IMR-90 (cell line): ENCODE measurements at regions not wholly inside any gene's neighbourhood (a gene's known extent, or its start where the extent isn't known, plus 50 kb on each side); places are given as distances from the start of the nearest gene placed in this dataset.

Experiments
- ATAC-seq: fragments of 200-7000 bp; cut with Tn5 transposase; 2 replicates; pipeline ENCODE4 v1.9.1; 2020; ENCODE audit warnings: low read depth, mild to moderate bottlenecking, moderate library complexity
- BruUV-seq: library from RNA; stranded (reverse); fragments of 400-500 nt; replicated peaks from 2 replicates; lab custom pipeline; 2021; lab: Mats Ljungman, UMichigan
- CTCF ChIA-PET: fragments of 300-600 bp; formaldehyde crosslinking; extraction: SDS; loops from one replicate; lab custom pipeline; 2021; ENCODE audit warnings: antibody characterized with exemption; lab: Yijun Ruan, JAX
- POLR2A ChIA-PET: fragments of 300-600 bp; sonication (Branson Sonifier 250); formaldehyde crosslinking; loops from one replicate; lab custom pipeline; 2022; ENCODE audit warnings: antibody characterized with exemption; ENCODE audit not compliant: unreplicated experiment; lab: Charles Lee
- DNase-seq: peaks from one replicate; pipeline ENCODE4 v3.0.0; 2013
- H2AFZ ChIP-seq: replicated peaks from 2 replicates; pipeline ENCODE3; 2013; ENCODE audit warnings: low read length, mild to moderate bottlenecking; ENCODE audit not compliant: poor library complexity
- H2AK5ac ChIP-seq: 2 replicates; pipeline ENCODE4 v1.6.1; 2013; ENCODE audit warnings: low read depth, low read length, inconsistent platforms
- H2AK9ac ChIP-seq: replicated peaks from 2 replicates; pipeline ENCODE3; 2013; ENCODE audit warnings: mild to moderate bottlenecking, low read depth, low read length, moderate library complexity; ENCODE audit not compliant: poor library complexity
- H2BK120ac ChIP-seq: 2 replicates; pipeline ENCODE4 v1.6.1; 2013; ENCODE audit warnings: low read depth, low read length, inconsistent platforms
- H2BK15ac ChIP-seq: 3 replicates; pipeline ENCODE4 v1.6.1; 2013; ENCODE audit warnings: low read depth, low read length, inconsistent platforms
- H2BK20ac ChIP-seq: 2 replicates; pipeline ENCODE4 v1.6.1; 2013; ENCODE audit warnings: low read depth, mild to moderate bottlenecking, inconsistent platforms, low read length, moderate library complexity
- H2BK5ac ChIP-seq: 2 replicates; pipeline ENCODE4 v1.6.1; 2013; ENCODE audit warnings: mild to moderate bottlenecking, low read depth, low read length, inconsistent platforms; ENCODE audit not compliant: poor library complexity, severe bottlenecking
- H3K14ac ChIP-seq: replicated peaks from 2 replicates; pipeline ENCODE4 v1.6.1; 2013; ENCODE audit warnings: low read depth, low read length, inconsistent platforms
- H3K18ac ChIP-seq: 2 replicates; pipeline ENCODE4 v1.6.1; 2013; ENCODE audit warnings: low read depth, low read length, control low read depth
- H3K23ac ChIP-seq: 2 replicates; pipeline ENCODE4 v1.6.1; 2013; ENCODE audit warnings: low read depth, low read length, inconsistent platforms
- H3K27ac ChIP-seq: 2 replicates; pipeline ENCODE4 v1.5.1; 2013; ENCODE audit warnings: mild to moderate bottlenecking, control low read depth, low read length; ENCODE audit not compliant: insufficient read depth
- H3K27me3 ChIP-seq: 2 replicates; pipeline ENCODE4 v1.6.1; 2013; ENCODE audit warnings: low read length; ENCODE audit not compliant: control insufficient read depth, insufficient read depth
- H3K36me3 ChIP-seq: 2 replicates; pipeline ENCODE4 v1.6.1; 2013; ENCODE audit warnings: low read length, mixed read lengths; ENCODE audit not compliant: control insufficient read depth, insufficient read depth
- H3K4ac ChIP-seq: 2 replicates; pipeline ENCODE4 v1.6.1; 2013; ENCODE audit warnings: low read depth, low read length, inconsistent platforms
- H3K4me1 ChIP-seq: 2 replicates; pipeline ENCODE4 v1.6.1; 2013; ENCODE audit warnings: low read length, mixed read lengths; ENCODE audit not compliant: control insufficient read depth, insufficient read depth
- H3K4me2 ChIP-seq: 2 replicates; pipeline ENCODE4 v1.6.1; 2013; ENCODE audit warnings: low read depth, mild to moderate bottlenecking, control low read depth, low read length, moderate library complexity
- H3K4me3 ChIP-seq: 2 replicates; pipeline ENCODE4 v1.5.1; 2013; ENCODE audit warnings: low read depth, mild to moderate bottlenecking, control low read depth, low read length, moderate library complexity; ENCODE audit not compliant: insufficient read depth
- H3K56ac ChIP-seq: 2 replicates; pipeline ENCODE4 v1.6.1; 2013; ENCODE audit warnings: low read length, inconsistent platforms; ENCODE audit not compliant: insufficient read depth; ENCODE audit errors: extremely low read depth
- H3K79me1 ChIP-seq, 2 experiments: 2 replicates each; pipeline ENCODE4 v1.6.1; 2013; ENCODE audit warnings: low read length in 2 of 2, inconsistent platforms in 1 of 2, low read depth in 1 of 2
- H3K9ac ChIP-seq: 2 replicates; pipeline ENCODE4 v1.6.1; 2013; ENCODE audit warnings: low read depth, low read length, control low read depth
- H3K9me1 ChIP-seq: 2 replicates; pipeline ENCODE4 v1.6.1; 2013; ENCODE audit warnings: low read length, inconsistent platforms; ENCODE audit not compliant: insufficient read depth
- H3K9me3 ChIP-seq: 2 replicates; pipeline ENCODE4 v1.6.1; 2013; ENCODE audit warnings: low read length; ENCODE audit not compliant: control insufficient read depth, insufficient read depth
- H4K20me1 ChIP-seq: 2 replicates; pipeline ENCODE4 v1.6.1; 2013; ENCODE audit warnings: low read length, inconsistent platforms; ENCODE audit not compliant: insufficient read depth
- H4K5ac ChIP-seq: 2 replicates; pipeline ENCODE4 v1.6.1; 2013; ENCODE audit warnings: mild to moderate bottlenecking, low read depth, low read length, control low read depth
- H4K8ac ChIP-seq, 2 experiments: 2 replicates each; pipeline ENCODE4 v1.6.1; 2013; ENCODE audit warnings: low read depth in 2 of 2, low read length in 2 of 2, control low read depth in 1 of 2, inconsistent platforms in 1 of 2
- H4K91ac ChIP-seq: 2 replicates; pipeline ENCODE4 v1.6.1; 2013; ENCODE audit warnings: low read depth, low read length, inconsistent platforms; ENCODE audit not compliant: insufficient read depth
- CEBPB ChIP-seq: IDR thresholded peaks from 2 replicates; pipeline ENCODE4 v1.6.1; 2012; ENCODE audit warnings: low read depth, low read length, improper control_type of control experiment
- MAFK ChIP-seq: IDR thresholded peaks from 2 replicates; pipeline ENCODE4 v1.6.1; 2012; ENCODE audit warnings: low read depth, low read length, improper control_type of control experiment
- MAZ ChIP-seq: IDR thresholded peaks from 2 replicates; pipeline ENCODE4 v1.6.1; 2012; ENCODE audit warnings: low read depth, mild to moderate bottlenecking, low read length, improper control_type of control experiment, moderate library complexity, borderline replicate concordance
- RCOR1 ChIP-seq: IDR thresholded peaks from 2 replicates; pipeline ENCODE4 v1.6.1; 2012; ENCODE audit warnings: mild to moderate bottlenecking, low read length, improper control_type of control experiment; ENCODE audit not compliant: insufficient replicate concordance
- RFX5 ChIP-seq: IDR thresholded peaks from 2 replicates; pipeline ENCODE4 v1.8.0; 2012; ENCODE audit warnings: low read depth, mild to moderate bottlenecking, low read length, moderate library complexity
- USF2 ChIP-seq: fragments of 150-350 bp; IDR thresholded peaks from 2 replicates; pipeline ENCODE4 v1.6.1; 2017; ENCODE audit warnings: mild to moderate bottlenecking, antibody characterized with exemption, low read length, low read depth
- WGBS, 2 experiments: methylation state at CpG; one replicate each; pipeline versions ENCODE4 v1.1.5 to v1.1.7; 2013; ENCODE audit warnings: missing lambda C conversion rate in 2 of 2; ENCODE audit not compliant: insufficient read length in 1 of 2; ENCODE audit errors: extremely low coverage in 2 of 2; 5-methylcytosine and 5-hydroxymethylcytosine counted together
- dilution Hi-C: fragments of 300-500 bp; cut with HindIII; formaldehyde crosslinking; loops from one replicate; pipeline ENCODE4 v1.14.3; 2018; ENCODE audit warnings: low sequenced_read_pairs; ENCODE audit not compliant: unreplicated experiment
- in situ Hi-C: fragments of 300-500 bp; cut with MboI; formaldehyde crosslinking; loops from 3 replicates; pipeline ENCODE4 v1.14.3; 2019; ENCODE audit warnings: low sequenced_read_pairs, inconsistent platforms, mixed read lengths
- intact Hi-C: fragments of 100-400 bp; cut with micrococcal nuclease; formaldehyde crosslinking; loops from 2 replicates; pipeline ENCODE4 v1.10.0; 2022

- H4K91ac ChIP-seq, result no peak overlapping the region
- H3K36me3 ChIP-seq, result no peaks in the 10 kb centered on the region
- no peak overlapping the region for H3K14ac ChIP-seq
- no peak overlapping the region for H3K18ac ChIP-seq
- no peaks in the 10 kb centered on the region for H3K4me1 ChIP-seq
- no peak overlapping the region for H3K23ac ChIP-seq
- no peak overlapping the region for H3K27ac ChIP-seq
- H2BK20ac ChIP-seq, result no peak overlapping the region
- H3K4ac ChIP-seq, result no peak overlapping the region
- no peak overlapping the region for H3K9ac ChIP-seq
- POLR2A ChIA-PET, result no interaction called here
- H2AFZ ChIP-seq, result no peak overlapping the region
- no peaks in the 10 kb centered on the region for H3K9me1 ChIP-seq
- TF ChIP-seq MAZ, result no peak
- TF ChIP-seq MAFK, result no peak
- no peak for TF ChIP-seq USF2
- TF ChIP-seq RCOR1, result no peak
- TF ChIP-seq RFX5, result no peak
- no peak for TF ChIP-seq CEBPB
- no peaks in the 10 kb centered on the region for H4K20me1 ChIP-seq
- no peak overlapping the region for H3K56ac ChIP-seq
- H4K8ac ChIP-seq, result no peak overlapping the region
- H2AK5ac ChIP-seq, result no peak overlapping the region
- H3K27me3 ChIP-seq, result no peaks in the 10 kb centered on the region
- H3K4me2 ChIP-seq, result no peak overlapping the region
- dilution Hi-C loops, result no loop called here
- H2BK5ac ChIP-seq, result no peak overlapping the region
- intact Hi-C loops, result no loop called here
- CTCF ChIA-PET, result no interaction called here
- no CpG with 5 or more reads among the region's 2 CpGs for WGBS, 2 experiments
- H4K5ac ChIP-seq, result no peak overlapping the region
- no peak overlapping the region for H2BK120ac ChIP-seq
- H2BK15ac ChIP-seq, result no peak overlapping the region
- in situ Hi-C loops, result no loop called here
- DNase-seq, result no peak
- BruUV-seq, result no TSS peak
- no peak overlapping the region for H3K4me3 ChIP-seq
- no peak overlapping the region for H2AK9ac ChIP-seq
- ATAC-seq, result no peak
- peaks cover 9% of the 10 kb centered on the region; the same call in 1 of the 2 replicates for H3K9me3 ChIP-seq
- H3K79me1 ChIP-seq, result no peaks in the 10 kb centered on the region
Measured at GRCh38 chr18:1270081-1270480, 365.4 kb downstream of the ADCYAP1 start.
